ENCODE measurements at regions not wholly inside any gene's neighbourhood (a gene's known extent, or its start where the extent isn't known, plus 50 kb on each side); places are given as distances from the start of the nearest gene placed in this dataset.

DNA sequence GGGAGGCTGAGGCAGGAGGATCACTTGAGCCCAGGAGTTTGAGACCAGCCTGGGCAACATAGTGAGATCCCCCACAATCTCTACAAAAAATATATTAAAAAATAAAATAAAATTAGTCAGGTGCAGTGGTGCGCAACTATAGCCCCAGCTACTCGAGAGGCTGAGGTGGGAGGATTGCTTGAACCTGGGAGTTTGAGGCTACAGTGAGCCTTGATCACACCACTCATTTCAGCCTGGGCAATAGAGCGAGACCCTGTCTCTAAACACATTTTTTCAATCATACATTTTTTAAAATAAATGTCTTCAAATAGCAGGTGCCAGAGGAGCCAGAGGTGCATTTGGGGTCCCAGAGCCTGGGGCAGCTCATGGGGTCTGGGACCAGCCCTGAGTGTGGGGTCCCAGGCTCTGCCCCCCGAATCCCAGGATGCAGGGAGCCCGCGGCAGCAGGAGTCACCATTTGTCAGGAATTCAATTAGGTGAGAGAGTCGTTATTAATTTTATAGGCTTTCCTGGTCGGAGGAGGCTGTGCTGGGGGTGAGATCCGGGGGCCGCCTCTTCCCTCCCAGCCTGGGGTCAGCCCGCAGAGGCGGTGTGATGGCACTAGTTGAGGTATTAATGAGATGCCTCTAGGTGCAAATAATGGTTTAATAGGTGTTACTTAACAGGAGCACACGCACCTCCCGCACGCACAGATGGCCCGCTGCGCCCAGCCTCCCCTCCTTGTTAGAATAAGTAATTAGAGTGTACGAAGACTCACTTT lies 78.3 kb downstream of the MICALL2 start:
- TF ChIP-seq, protein P1, sequence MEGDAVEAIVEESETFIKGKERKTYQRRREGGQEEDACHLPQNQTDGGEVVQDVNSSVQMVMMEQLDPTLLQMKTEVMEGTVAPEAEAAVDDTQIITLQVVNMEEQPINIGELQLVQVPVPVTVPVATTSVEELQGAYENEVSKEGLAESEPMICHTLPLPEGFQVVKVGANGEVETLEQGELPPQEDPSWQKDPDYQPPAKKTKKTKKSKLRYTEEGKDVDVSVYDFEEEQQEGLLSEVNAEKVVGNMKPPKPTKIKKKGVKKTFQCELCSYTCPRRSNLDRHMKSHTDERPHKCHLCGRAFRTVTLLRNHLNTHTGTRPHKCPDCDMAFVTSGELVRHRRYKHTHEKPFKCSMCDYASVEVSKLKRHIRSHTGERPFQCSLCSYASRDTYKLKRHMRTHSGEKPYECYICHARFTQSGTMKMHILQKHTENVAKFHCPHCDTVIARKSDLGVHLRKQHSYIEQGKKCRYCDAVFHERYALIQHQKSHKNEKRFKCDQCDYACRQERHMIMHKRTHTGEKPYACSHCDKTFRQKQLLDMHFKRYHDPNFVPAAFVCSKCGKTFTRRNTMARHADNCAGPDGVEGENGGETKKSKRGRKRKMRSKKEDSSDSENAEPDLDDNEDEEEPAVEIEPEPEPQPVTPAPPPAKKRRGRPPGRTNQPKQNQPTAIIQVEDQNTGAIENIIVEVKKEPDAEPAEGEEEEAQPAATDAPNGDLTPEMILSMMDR (conservative IDR thresholded peaks at IDR 0.05 in 1 of 2, IDR thresholded peaks at IDR 0.05 in 1 of 2; ENCODE audit: low read depth in 1 of 2, low read length in 2 of 2) = no peak
- TF ChIP-seq EZH2 (IDR thresholded peaks at IDR 0.05; ENCODE audit: low read length, missing control alignments) = no peak
